HG03571 (cell line): ENCODE measurements at regions not wholly inside any gene's neighbourhood (a gene's known extent, or its start where the extent isn't known, plus 50 kb on each side); places are given as distances from the start of the nearest gene placed in this dataset.
"Not testable (repeated sequence)": the region's sequence is repeated elsewhere in the genome, so short reads cannot be mapped to it uniquely, and the experiment has no call there.

Experiments
- ATAC-seq: cut with Tn5 transposase; IDR thresholded peaks from one replicate; pipeline ENCODE4 v1.9.1; 2021; ENCODE audit not compliant: unreplicated experiment

DNA sequence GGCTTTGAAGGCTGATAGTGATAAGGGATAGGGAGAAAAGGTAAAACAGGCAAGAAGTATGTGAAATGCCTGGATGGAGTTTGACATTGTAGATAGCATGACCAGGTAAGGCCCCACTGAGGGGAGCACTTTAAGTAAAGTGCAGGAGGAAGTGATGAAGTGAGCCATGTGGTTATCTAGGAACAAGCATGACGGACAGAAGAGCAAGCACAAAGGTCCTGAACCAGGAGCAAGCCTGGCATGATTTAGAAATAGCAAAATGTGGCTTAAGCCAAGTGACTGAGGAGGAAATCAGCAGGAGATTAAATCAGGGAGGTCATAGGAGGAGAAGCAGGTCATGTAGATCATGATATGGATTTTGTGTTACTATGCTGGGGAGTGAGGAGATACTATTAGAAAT lies 129.2 kb downstream of the GLUL start:
- ATAC-seq, result no peak

DNA sequence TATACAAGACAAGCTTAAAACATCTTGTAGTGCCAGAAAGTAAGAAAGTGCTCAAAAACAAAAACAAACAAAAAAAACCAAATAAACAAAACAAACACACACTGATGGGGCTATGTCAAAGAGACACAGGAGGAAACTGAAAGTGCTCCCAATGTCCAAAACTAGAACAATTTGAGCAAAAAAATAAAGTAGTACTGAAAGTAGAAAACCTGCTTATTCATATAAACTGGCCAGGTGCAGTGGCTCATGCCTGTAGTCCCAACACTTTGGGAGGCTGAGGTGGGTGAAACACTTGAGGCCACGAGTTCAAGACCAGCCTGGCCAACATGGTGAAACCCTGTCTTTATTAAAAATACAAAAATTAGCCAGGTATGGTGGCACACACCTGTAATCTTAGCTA lies 129.9 kb downstream of the GLUL start:
- ATAC-seq, result no peak

GRCh38 chr1:182260516-182260915 lies 131.1 kb downstream of the GLUL start:
- no peak for ATAC-seq

GRCh38 chr1:182259968-182260367 lies 131.6 kb downstream of the GLUL start:
- no peak for ATAC-seq

GRCh38 chr1:182259229-182259872 lies 132.2 kb downstream of the GLUL start:
- ATAC-seq, result peak; percentile 59

DNA sequence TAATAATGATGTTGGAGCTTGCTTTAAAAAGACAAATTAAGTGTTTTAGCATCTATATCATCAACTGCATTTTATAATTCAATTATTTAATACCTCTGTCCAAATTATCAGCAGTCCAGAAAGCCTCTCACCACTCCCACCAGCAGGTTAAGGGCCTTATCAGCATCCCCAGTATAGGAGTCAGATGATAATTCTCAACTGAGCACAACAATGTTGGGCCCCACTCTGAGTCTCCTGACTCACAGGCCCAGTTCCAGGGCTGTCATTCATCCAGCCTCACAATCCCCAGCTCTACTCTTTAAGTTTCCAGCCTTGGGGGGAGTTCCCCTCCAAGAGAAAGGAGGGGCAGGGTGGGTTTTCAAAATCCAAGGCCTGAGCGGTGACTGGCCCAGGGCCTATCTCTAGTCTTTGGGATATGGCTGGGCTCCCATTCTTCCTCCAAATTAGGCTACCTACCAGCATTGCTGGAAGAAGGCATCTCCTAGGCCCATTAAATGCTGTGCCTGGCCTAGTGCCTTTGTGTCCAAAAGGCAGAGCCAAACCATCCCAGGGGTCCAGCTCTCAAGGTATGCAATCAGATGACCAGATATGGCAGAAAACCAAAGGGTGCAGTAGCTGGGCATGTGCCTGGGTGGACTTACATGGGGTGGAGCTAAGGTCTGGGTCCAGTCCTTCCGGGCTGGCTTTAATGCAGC lies 134.1 kb downstream of the GLUL start:
- no peak for ATAC-seq

GRCh38 chr1:182256931-182257330 lies 134.7 kb downstream of the GLUL start:
- ATAC-seq, result no peak

- no peak for ATAC-seq
These were observed 136.1 kb downstream of the GLUL start for GRCh38 chr1:182255494-182255893.

DNA sequence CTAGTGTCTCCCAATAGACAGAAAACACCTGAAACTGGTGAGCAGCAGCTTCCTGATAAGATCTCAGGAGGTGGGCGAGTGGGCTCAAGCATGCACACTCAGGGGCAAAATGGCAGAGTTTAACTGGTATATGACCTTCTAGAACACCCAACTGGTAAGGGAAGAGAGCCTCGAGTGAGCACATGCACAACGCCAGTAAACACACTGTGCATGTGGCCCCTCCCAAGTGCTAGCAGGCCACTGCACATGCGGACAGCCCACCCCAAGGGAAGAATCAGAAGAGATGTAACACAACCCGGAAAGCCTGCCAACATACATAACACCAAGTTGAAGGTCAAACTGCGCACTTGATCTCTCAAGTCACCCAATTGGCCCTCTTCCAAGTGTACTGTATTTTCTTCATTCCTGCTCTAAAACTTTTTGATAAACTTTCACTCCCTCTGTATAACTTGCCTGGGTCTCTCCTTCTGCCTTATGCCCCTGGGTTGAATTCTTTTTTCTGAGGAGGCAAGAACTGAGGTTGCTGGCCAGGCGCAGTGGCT lies 138.2 kb downstream of the GLUL start:
- no peak for ATAC-seq

GRCh38 chr1:182251561-182251960 lies 140.0 kb downstream of the GLUL start:
- no peak for ATAC-seq

DNA sequence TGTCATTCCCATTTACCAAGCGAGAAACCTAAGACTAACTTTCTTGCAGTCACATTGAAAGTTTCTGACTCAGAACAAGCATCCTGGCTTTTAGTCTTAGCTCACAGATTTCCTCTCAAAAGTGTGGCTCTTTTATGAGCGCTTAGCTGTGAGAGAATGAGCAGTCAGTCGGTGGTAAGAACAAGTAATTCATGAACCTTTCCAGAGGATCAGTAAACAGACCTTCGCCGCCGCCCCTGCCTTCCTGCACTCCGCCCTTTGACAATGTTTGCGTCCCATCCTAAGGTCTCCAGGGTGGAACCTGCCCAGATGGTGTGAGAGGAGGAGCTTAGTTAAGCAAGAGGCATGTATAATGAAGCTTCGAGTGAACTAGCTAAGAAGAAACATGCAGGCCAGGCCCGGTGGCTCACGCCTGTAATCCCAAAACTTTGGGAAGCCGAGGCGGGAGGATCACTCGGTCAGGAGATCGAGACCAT lies 142.4 kb downstream of the GLUL start:
- ATAC-seq, result peak; percentile 74

- peak; percentile 15 for ATAC-seq
These were observed 142.9 kb downstream of the GLUL start for GRCh38 chr1:182248721-182249120.

DNA sequence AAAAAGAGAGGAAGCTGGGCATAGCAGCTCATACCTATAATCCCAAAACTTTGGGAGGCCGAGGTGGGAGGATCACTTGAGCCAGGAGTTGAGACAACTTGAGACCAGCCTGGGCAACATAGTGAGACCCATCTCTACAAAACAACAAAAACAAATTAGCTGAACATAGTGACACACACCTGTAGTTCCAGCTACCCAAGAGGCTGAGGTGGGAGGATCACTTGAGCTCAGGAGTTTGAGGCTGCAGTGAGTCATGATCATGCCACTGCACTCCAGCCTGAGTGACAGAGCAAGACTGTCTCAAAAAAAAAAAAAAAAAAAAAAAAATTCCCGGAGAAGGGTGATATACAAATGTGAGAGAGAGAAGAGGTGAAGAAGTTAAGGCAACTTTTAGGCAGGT lies 143.8 kb downstream of the GLUL start:
- ATAC-seq, result not testable (repeated sequence)

- ATAC-seq, result no peak
These were observed 144.8 kb downstream of the GLUL start for GRCh38 chr1:182246783-182247182.

GRCh38 chr1:182245040-182245439 lies 146.6 kb downstream of the GLUL start:
- no peak for ATAC-seq

DNA sequence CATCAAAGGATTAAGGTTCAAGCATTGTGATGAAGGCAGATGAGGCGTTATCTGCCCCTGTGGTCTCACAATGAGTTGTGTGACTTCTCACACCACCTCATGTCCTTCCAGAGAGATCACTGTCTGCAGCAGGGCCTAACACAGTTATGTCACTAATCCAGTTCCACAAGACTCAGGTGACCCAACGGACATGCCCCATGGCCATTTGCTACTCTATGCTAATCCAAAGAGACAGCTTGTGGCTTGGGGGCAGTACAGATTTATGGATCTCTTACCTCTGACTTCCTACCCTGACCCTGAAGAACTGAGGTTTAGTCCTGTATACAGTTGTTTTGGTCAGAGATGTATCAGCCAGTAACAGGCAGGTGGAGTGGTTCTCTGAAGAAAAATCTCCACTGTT lies 147.1 kb downstream of the GLUL start:
- ATAC-seq, result no peak

GRCh38 chr1:182242641-182243040 lies 148.9 kb downstream of the GLUL start:
- ATAC-seq, result no peak

- ATAC-seq, result no peak
These were observed 151.5 kb downstream of the GLUL start for GRCh38 chr1:182240085-182240484.

- no peak for ATAC-seq
These were observed 153.2 kb downstream of the GLUL start for GRCh38 chr1:182238421-182238820.

DNA sequence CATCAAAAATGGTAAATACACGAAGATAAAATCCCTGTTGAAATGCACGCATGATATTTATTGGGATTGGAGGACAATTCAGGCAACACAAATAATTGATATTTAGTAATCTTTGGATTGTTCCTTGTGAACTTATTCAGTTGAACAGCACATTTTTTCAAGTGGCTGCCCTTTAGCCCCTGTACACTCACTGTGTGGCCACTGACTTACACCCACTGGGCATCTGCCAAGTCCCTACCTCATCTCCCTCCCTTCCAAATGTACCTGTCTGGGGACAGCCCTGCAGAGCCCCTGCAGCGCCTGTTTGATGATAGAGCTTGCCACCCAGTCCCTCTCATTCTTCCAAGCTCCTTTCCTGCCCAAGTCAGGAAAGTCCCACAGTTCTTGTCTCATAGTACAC lies 154.3 kb downstream of the GLUL start:
- ATAC-seq, result no peak

DNA sequence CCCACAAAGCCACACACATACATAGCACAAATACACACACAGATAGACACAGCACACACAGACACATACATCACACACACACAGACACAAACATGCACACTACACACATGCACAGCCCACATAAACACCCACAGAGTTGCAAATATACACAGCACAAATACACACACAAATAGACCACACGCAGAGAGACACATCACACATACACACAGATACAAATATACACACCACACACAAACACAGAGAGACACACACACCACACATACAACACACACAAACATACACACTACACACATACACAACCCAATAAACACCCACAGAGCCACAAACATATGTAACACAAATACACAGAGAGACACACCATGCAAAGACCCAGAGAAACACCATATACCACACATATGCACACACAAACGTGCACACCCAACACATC lies 154.9 kb downstream of the GLUL start:
- ATAC-seq, result no peak

- ATAC-seq, result no peak
These were observed 155.5 kb downstream of the GLUL start for GRCh38 chr1:182235952-182236650.
